ENCODE measurements at regions not wholly inside any gene's neighbourhood (a gene's known extent, or its start where the extent isn't known, plus 50 kb on each side); places are given as distances from the start of the nearest gene placed in this dataset.

DNA sequence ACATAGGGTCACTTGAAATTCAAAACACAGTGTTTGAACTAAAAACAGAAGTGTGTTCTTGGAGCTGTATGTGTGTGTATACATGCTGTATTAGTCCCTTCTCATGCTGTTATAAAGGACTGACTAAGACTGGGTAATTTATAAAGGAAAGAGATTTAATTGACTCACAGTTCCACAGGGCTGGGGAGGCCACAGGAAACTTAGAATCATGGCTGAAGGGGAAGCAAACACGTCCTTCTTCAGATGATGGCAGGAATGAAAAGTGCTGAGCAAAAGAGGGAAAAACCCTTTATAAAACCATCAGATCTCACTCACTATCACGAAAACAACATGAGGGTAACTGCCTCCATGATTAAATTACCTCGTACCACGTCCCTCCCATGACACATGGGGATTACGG is 224.1 kb downstream of the BCAT1 start:
- DNase-seq (ENCODE audit: extremely low read depth in 1 of 2, low read depth in 1 of 2) = no peak

DNA sequence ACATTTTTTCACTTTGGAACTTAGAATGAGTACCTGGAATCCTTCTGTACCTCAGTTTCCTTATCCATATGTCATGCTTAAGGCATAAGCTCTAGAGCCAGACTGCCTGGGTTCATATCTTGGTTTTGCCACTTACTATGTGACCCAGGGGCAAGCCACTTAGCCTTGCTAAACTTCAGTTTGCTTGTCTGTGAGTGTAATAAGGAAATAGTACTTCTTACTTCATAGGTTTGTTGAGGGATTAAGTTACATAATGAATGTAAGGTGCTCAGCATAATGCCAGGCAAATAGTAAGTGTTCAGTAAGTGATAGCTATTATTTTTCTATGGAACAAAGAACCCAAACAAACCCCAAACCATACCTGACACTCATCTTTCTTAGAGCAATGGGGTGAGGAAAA is 225.1 kb downstream of the BCAT1 start:
- no peak for DNase-seq (ENCODE audit: extremely low read depth in 1 of 2, low read depth in 1 of 2)

DNA sequence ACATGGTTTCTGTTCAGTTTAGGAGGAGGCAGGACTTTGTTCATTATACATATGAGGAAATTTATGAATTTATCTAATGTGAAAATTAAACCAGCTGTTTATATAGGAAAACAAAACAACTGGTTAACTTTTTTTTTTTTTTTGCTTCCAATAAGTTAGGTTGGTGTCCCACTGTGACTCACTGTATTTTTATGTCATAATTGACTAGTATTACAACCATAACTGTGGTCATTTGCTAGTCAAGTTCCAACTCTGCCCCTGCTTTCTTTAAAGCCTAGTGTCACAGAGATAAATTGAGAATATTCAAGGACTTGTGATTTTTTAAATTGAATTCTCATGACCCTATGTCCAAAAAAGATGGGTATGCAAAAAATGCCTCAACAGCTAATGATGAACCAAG is 227.7 kb downstream of the BCAT1 start:
- DNase-seq (ENCODE audit: extremely low read depth in 1 of 2, low read depth in 1 of 2) = no peak

DNA sequence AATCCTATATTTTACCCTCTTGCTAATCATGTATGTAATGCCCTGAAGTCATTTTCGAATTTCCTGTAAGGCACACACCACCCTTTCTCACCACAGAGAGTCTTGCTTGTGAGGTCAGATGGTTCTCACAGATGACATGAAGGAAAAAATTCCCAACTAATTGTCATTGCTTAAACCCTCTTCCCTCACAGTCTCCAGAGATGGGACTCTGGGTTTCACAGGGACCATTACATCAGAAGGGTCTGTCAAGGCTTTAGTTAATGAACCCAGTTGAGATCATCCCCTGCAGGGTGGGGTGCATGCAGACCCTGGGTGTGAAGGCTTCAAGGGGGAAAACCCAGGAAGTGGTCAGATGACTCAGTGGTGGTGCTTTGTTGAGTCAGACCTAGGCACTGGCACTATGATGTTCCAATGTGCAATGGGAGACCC is 229.6 kb downstream of the BCAT1 start:
- DNase-seq (ENCODE audit: extremely low read depth in 1 of 2, low read depth in 1 of 2) = peak; percentile 47 to 61

DNA sequence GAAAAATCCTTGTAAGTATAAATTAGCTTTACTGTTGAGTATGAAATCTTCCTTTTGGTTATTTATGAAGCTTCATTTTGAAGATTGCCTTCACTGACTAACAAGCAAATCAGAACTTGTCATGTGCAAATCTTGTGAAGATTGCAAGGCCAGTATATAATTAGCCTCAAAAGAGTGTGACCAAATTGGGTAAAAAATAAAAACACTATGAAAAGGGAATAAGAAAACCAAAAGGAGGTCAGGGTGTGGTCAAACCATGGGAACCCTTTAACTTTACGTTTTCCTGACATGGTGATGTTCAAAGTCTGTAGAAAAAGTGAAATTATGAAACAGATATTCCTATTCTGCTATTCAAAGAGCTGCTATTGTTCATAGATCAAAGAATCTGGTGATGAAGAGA is 230.3 kb downstream of the BCAT1 start:
- no peak for DNase-seq (ENCODE audit: extremely low read depth in 1 of 2, low read depth in 1 of 2)

DNA sequence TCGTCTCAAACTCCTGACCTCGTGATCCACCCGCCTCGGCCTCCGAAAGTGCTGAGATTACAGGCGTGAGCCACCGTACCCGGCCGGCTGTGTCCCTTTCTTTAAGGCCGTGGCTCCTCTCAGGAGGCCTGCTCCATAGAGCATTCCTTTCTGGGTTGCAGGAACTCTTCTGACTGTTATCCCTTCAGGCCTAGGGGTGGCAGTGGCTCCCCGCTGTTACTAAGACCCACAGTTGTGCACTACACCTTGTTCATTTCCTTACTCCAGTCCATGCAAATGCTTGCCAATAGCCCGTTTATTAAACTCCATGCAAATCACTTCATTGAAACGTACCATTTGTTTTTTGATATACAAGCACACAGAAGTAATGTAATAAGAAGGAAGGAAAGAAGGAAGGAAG is 234.7 kb downstream of the BCAT1 start:
- DNase-seq (ENCODE audit: extremely low read depth in 1 of 2, low read depth in 1 of 2) = no peak

DNA sequence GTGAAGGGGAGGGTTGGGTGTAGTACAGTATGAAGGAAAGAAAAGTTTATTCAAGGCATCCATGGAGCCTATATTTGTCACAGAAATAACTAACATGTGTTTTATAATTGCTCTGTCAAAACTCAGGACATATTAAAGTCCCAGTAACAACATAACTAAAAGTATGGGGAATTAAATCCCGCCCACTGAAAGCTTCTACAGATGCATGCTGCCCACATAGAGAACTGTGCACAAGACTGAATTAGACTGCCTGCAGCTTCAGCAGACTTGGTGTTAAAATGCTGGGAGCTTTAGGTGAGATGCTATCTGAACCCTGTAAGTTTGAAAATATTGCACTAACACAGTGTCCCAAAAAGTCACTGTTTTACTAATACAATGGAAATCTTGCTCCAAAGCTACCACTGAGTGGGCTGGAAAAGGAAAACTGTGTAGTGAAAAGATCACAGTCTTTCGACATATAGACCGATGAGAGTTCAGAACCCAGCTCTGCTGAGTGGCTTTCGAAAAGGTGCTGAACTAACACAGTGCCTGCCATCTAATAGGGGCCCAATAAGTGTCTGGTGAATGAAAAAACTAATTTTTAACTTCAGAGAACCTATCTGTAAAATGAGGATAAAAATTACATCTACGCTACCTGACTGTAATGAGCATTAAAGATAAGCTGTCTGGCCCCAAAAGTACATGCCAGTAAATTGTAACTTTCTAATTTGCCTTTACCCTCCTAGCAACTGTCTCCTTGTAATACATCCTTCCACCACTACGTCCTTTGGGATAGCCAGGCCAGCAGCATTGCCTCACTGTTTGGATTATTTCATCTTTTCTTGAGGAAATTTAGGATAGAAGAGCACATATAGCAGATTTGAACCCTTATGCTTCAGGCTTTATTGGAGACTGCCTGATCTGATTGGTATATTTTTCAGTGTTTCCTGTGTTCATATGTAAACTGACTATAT is 237.6 kb downstream of the BCAT1 start:
- no peak for DNase-seq (ENCODE audit: extremely low read depth in 1 of 2, low read depth in 1 of 2)

DNA sequence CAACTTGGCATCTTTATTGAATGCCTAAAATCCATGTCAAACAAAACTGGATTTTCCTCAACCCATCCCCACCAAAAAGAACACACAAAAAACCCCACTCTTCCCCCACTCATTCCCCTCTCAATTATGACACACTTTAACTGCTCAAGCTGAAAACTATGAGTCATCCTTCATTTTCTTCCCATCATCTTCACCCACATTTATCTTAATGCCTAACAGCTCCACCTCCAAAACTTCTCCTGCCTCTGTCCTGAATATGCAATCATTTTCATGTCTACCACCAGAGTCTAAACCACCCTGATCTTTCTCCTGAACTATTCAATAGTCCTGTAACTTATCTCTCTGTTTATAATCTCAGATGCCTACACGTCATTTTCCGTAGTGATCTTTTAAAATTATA is 239.7 kb downstream of the BCAT1 start:
- no peak for DNase-seq (ENCODE audit: extremely low read depth in 1 of 2, low read depth in 1 of 2)

DNA sequence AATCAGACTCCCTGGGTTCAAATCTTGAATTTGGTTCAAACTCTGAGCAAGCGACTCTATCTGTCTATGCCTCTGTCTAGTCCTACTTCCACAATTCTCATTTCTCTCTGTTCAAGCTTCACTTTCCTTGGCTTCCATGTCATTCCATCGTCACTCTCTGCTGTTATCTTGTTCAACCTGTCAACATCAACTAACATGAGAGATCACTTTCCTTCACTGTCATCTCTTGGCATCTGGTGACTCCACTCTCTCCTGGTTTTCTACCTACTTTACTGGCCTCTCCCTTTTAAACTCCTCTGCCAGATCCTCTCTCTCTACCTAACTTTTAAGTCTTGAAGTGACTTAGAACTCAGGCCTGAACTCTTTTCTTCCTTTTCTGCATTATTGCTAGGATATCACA is 240.2 kb downstream of the BCAT1 start:
- DNase-seq (ENCODE audit: extremely low read depth in 1 of 2, low read depth in 1 of 2) = no peak

DNA sequence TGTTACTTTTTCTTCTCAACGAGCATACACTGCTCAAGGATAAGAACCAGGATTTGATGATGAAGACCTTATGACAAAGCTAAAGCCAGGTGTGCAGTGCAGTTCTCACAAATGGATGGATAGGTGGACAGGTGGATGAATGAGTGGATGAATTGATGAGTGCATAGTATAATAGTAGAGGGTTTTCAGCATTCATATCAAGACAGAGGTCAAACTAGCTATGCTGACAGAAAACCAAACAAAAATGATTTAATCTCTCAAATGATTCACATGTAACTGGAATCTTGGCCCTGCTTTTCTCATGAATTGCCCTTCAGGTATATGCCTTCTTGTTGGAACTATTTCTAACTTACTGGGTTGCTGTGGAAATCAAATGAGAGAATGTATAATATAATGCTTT is 240.9 kb downstream of the BCAT1 start:
- no peak for DNase-seq (ENCODE audit: extremely low read depth in 1 of 2, low read depth in 1 of 2)

DNA sequence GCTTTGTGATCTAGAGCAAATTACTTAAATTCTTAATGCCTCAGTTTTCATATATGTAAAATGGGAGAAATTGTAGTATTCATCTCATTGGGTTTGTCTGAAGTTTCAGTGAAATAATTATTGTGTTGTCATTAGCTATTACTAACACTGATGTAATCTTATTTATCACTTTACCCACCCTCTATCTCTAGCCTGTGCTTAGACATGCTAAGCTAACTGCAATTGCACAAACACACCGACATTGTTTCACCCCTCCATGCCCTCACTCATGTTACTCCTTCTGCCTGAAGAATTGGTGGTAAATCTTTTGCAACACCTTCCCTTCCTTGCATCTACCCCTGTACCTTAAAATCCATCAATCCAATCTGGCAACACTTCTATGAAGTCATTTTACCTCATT is 241.6 kb downstream of the BCAT1 start:
- DNase-seq (ENCODE audit: extremely low read depth in 1 of 2, low read depth in 1 of 2) = no peak

DNA sequence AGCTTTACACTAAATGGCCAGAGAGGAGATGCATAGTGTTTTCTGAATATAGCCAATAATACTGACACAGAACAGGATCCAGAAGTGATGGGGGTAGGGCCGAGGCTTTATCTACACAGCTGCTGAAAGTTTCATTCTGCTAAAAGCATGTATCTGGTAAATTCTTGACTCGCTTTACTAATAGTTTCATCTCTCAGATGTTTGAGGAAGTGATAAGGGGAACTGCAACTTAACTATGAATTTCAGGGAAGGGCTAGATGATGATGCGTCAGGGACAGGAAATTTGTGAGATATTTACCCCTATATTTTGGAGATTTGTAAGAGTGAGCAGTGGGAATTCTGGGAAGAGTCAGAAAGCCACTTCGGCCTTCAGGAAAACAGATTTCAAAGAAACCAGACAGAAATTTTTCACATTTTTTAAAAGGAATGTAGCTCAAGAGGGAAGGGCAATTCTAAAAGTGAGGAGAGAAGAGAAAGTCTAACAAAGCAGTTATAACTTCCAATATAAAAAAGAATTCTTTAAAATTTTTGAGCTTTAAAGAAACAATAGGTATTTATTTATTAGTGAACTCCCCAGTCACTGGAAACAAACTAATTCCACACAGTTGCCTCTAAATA is 243.1 kb downstream of the BCAT1 start:
- DNase-seq (ENCODE audit: extremely low read depth in 1 of 2, low read depth in 1 of 2) = no peak

DNA sequence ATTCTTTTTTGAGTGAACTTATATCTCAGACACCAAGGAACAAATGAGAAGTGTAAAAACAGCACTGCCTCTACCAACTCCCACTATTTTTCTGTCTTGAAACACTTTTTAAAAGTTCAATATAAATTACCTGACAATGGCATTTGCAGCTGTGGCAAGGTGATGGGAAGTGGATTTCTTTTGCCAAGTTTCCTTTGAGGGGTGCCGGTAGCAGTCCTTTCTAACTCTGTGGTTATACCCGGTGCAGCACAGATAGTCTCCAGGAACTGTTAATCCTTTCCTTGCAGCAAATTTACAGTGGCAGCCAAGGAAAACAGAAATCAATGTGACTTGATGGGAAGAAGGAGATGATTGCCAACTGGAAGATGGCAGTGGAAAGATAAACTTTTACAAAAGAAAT is 243.7 kb downstream of the BCAT1 start:
- no peak for DNase-seq (ENCODE audit: extremely low read depth in 1 of 2, low read depth in 1 of 2)

DNA sequence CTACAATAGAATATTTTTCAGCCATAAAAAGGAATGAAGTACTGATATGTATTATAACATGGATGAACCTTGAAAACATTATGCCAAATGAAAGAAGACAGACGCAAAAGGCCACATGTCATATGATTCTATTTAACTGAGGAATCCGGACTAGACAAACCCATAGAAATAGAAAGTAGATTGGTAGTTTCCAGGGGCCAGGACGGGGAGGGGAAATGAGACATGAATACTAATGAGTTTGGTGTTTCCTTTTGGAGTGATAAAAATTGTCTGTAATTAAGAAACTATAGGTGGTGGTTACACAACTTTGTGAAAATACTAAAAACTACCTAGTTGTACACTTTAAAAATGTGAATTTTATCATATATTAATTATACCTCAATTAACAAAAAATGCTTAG is 247.6 kb downstream of the BCAT1 start:
- no peak for DNase-seq (ENCODE audit: extremely low read depth in 1 of 2, low read depth in 1 of 2)

DNA sequence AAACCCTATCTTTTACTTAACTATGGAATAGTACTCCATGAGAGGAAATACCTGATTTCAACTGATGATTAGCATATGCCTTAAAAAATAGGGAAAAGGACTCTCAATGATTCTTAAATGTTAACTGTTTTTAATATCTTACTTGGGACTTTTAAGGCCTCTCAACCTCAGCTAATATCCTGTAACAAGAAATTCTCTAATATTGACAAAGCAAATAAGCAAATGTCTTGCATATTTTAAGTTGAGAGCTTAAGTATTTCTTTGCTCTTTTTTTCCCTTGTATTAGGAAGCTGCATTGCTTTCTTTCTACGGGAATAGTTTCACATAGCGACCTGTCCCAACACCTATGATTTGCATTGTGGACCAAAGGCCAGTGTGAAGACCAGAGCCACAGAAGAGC is 249.9 kb downstream of the BCAT1 start:
- no peak for DNase-seq (ENCODE audit: extremely low read depth in 1 of 2, low read depth in 1 of 2)

DNA sequence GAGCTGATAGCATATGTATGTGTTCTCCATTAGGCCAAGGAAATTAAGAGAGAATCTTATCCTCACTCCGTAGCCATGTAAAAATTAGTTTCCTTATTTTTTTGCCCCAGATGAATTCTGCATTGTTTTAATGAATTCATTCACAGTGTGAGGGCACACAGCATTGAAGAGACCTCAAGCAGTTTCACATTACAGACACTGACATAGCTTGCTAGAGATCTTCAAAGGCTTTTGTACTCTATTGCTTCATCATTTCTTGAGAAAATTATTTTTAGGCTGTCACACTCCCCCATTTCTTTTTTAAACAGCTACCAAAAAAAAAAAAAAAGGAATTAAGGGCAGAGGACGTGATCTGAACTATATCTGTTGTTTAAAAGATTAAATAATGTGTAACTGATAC is 251.1 kb downstream of the BCAT1 start:
- no peak for DNase-seq (ENCODE audit: extremely low read depth in 1 of 2, low read depth in 1 of 2)

DNA sequence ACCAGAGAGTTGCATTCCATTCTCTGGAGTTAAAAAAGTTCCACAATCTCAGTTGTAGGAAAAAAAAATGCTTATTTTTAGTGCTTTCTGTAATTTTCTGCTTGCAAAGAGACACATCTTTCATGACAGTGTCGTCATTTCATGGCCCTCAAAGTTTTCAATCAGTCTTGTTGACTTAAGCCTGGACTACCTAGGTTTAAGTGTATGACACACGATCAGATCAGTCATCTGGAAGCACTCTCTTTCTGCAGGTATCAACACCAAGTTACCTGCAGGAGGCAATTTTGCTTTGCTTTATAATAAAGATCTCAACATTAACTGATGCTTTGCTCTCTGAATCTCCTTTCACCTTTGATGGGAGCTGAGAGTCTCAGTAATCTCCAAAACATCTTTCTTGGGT is 251.6 kb downstream of the BCAT1 start:
- no peak for DNase-seq (ENCODE audit: extremely low read depth in 1 of 2, low read depth in 1 of 2)

DNA sequence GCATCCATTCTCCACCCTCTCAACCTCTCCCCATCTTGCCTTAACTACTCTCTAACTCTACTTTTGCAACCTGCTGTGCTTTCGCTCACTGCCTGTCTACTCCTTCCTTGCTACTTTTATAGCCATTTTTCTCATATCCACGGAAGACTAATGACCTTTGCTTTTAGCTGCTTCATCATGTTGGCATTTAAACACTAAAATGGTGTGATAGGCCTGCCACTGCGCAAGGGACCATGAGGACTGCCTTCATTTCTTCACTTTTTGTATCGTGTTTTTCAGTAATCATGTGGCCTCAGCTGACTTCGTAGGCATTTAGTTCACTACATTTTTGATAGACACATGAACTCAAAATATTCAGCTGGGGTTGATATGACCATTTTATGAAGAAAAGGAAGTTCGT is 252.1 kb downstream of the BCAT1 start:
- DNase-seq (ENCODE audit: extremely low read depth in 1 of 2, low read depth in 1 of 2) = no peak

DNA sequence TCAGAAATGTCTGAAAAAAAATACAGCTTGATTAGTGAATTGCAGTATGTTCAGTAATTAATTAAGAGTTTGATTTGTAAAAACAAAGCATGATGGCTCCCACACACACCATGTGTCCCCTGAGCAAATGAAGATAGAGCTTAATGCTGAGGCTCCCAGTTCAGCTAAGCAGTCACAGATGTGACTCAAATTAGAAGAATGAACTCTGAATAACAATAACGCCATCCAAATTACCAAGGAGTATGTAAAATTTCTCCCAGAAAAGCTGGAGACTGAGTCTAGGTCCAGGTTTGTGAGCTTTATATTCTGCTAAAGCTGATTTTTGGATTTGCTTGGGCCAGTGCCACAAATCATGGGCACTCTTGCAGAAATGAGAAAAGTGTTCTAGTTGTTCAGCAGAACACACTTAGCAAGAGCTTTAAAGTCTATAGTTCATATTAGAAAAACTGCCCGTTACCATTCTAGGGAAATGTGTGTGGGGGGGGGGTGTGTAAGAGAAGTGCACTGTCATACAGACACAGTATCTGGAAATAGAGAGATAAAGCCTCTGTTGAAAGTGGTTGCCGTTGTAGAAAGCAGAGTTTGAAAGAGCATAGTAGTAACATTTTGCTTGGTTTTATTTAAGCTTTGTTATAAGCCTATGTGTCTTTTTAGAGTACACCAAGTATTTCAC is 253.1 kb downstream of the BCAT1 start:
- DNase-seq (ENCODE audit: extremely low read depth in 1 of 2, low read depth in 1 of 2) = no peak

DNA sequence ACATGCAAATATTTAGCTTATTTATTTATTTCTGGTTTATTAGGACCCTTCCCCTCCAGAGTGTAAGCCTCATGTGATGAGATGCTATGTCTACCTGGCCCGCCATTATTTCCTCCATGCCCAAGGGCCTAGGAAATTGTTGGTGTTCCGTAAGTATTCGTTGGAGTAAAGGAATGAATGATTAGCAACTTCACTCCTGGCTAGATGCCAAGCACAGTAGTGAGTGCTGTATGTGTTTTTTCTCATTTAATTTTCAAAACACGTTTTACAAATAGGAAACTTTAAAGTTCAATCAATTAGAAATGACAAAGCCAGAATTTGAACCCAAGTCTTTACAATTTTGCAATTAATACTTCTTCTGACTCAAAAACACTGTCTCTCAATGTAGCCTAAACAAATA is 253.8 kb downstream of the BCAT1 start:
- DNase-seq (ENCODE audit: extremely low read depth in 1 of 2, low read depth in 1 of 2) = no peak

DNA sequence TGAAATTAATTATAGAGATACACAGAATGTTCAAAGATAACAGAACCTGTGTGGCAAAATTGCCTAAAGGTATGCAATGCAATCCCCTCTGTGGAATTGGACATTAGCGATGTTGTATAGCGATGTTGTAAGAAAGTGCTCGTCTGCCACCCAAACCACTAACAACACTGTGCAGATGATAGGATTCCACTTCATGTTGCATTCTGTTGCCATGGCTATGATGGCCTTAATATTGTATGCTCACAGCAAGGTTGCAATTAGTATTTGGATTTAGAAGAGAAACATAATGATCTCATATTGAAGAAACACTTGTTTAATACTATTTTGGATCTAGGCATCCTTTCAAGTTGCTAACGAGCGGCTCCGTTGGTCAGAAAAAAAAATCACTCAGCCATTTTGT is 260.3 kb downstream of the BCAT1 start:
- no peak for DNase-seq (ENCODE audit: extremely low read depth in 1 of 2, low read depth in 1 of 2)

DNA sequence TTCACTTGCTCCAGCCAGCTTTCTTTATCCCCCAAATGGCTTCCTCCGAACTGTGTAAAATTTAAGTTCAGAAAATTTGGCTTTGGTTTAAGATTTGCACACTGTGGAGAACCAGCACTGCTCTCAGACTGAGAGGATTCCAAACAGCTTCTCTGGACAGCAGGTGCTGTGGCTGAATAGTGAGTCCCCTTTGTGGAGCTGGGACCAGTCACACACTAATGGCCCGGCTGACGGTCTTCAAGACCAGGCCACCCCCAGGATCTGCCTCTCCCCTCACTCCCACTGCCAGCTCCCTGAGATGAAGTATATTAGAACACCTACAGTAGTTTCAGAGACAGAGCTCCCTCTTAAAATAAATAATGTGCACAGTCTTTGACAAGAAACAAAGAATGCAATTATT is 267.3 kb downstream of the BCAT1 start:
- DNase-seq (ENCODE audit: extremely low read depth in 1 of 2, low read depth in 1 of 2) = no peak

Measured in stimulated activated CD8-positive, alpha-beta memory T cell treated with anti-CD3 and anti-CD28 coated beads, Interleukin-7, amount 100 ng/mL, for 48 hours (primary cell).